K562 (cell line): ENCODE measurements at regions not wholly inside any gene's neighbourhood (a gene's known extent, or its start where the extent isn't known, plus 50 kb on each side); places are given as distances from the start of the nearest gene placed in this dataset.

Experiments
- ATAC-seq: fragments of 200-7000 bp; cut with Tn5 transposase; 3 replicates; pipeline ENCODE4 v1.9.1; 2020; ENCODE audit warnings: moderate library complexity
- BruUV-seq: library from RNA; stranded (reverse); fragments of 400-500 nt; replicated peaks from 2 replicates; lab custom pipeline; 2021; lab: Mats Ljungman, UMichigan
- CTCF ChIA-PET: fragments of 300-600 bp; formaldehyde crosslinking; extraction: SDS; loops from one replicate; lab custom pipeline; 2021; ENCODE audit warnings: low intra/inter-chr PET ratio; lab: Yijun Ruan, JAX
- POLR2A ChIA-PET: fragments of 300-600, 350-650 bp; sonication (Branson Sonifier 250); formaldehyde crosslinking; extraction: SDS; loops from one replicate; lab custom pipeline; 2021; ENCODE audit warnings: antibody characterized with exemption, inconsistent platforms; lab: Yijun Ruan, JAX
- DNase-seq, 4 experiments: peaks; one replicate each; pipeline versions ENCODE4 v3.0.0 to v3.0.0-alpha.2; 2011 to 2018; ENCODE audit warnings: low spot score in 3 of 4, mixed read lengths in 3 of 4; ENCODE audit errors: extremely low read depth in 1 of 4
- FAIRE-seq: peaks from 2 replicates; lab custom pipeline; 2011; peaks lifted over from hg19 to GRCh38; lab: Jason Lieb, UNC
- H2AFZ ChIP-seq: 2 replicates; pipeline ENCODE4 v1.6.0; 2011; ENCODE audit warnings: low read depth, low read length, control low read depth, inconsistent platforms
- H3K27ac ChIP-seq: fragments of 200-600 bp; 3 replicates; pipeline ENCODE4 v1.8.0; 2011; ENCODE audit warnings: low read depth, mild to moderate bottlenecking, control low read depth, inconsistent platforms, low read length, moderate library complexity, mixed read lengths; ENCODE audit errors: extremely low read depth
- H3K27me3 ChIP-seq, 2 experiments: fragments of 300-600 bp in 1 of 2; 2 replicates in 1 of 2; 3 replicates in 1 of 2; pipeline versions ENCODE4 v1.6.0 to v1.8.0; 2011; ENCODE audit warnings: inconsistent platforms in 2 of 2, low read length in 2 of 2, mild to moderate bottlenecking in 1 of 2, mixed read lengths in 1 of 2, moderate library complexity in 1 of 2; ENCODE audit not compliant: control insufficient read depth in 2 of 2, insufficient read depth in 2 of 2
- H3K36me3 ChIP-seq: fragments of 300-600 bp; 3 replicates; pipeline ENCODE4 v1.8.0; 2011; ENCODE audit warnings: mild to moderate bottlenecking, low read length, inconsistent platforms; ENCODE audit not compliant: control insufficient read depth, insufficient read depth
- H3K4me1 ChIP-seq, 2 experiments: fragments of 200-600 bp in 1 of 2; replicated peaks in 1 of 2; 2 replicates in 1 of 2; 3 replicates in 1 of 2; pipeline versions ENCODE4 v1.5.1 to v1.8.0; 2011; ENCODE audit warnings: inconsistent platforms in 2 of 2, low read length in 2 of 2, mild to moderate bottlenecking in 1 of 2, mixed read lengths in 1 of 2, moderate library complexity in 1 of 2; ENCODE audit not compliant: control insufficient read depth in 2 of 2, insufficient read depth in 2 of 2
- H3K4me2 ChIP-seq: 2 replicates; pipeline ENCODE4 v1.6.1; 2011; ENCODE audit warnings: low read length, control low read depth, inconsistent platforms, mixed read lengths; ENCODE audit not compliant: insufficient read depth
- H3K4me3 ChIP-seq: fragments of 200-600 bp; sonication (generic), shearing (Covaris generic); 2 replicates; pipeline ENCODE4 v1.5.1; 2016; ENCODE audit warnings: control low read depth, inconsistent platforms
- H3K79me2 ChIP-seq: fragments of 200-600 bp; 3 replicates; pipeline ENCODE4 v1.8.0; 2011; ENCODE audit warnings: low read length, inconsistent platforms; ENCODE audit not compliant: control insufficient read depth, insufficient read depth
- H3K9ac ChIP-seq, 2 experiments: 2 replicates each; pipeline versions ENCODE4 v1.6.0 to v1.6.1; 2011; ENCODE audit warnings: low read depth in 2 of 2, low read length in 2 of 2, control low read depth in 1 of 2, inconsistent platforms in 1 of 2, mild to moderate bottlenecking in 1 of 2, mixed read lengths in 1 of 2; ENCODE audit not compliant: insufficient read depth in 1 of 2
- H3K9me1 ChIP-seq: one replicate; pipeline ENCODE4 v1.6.0; 2011; ENCODE audit warnings: inconsistent platforms, mild to moderate bottlenecking, low read length, moderate library complexity; ENCODE audit not compliant: control insufficient read depth, insufficient read depth
- H3K9me3 ChIP-seq: replicated peaks from 2 replicates; pipeline ENCODE4 v1.5.1; 2011; ENCODE audit warnings: low read depth, low read length, inconsistent platforms; ENCODE audit not compliant: control insufficient read depth, insufficient read depth
- H4K20me1 ChIP-seq: replicated peaks from 2 replicates; pipeline ENCODE4 v1.6.1; 2011; ENCODE audit warnings: low read length, inconsistent platforms, mixed read lengths; ENCODE audit not compliant: control insufficient read depth, insufficient read depth
- ARNT ChIP-seq, 2 experiments: fragments of 450-650 bp; IDR thresholded peaks; 2 replicates each; pipeline ENCODE4 v1.6.1; 2016; ENCODE audit warnings: mild to moderate bottlenecking in 1 of 2
- HMGN3 ChIP-seq: IDR thresholded peaks from 2 replicates; pipeline ENCODE4 v1.6.1; 2011; ENCODE audit warnings: borderline replicate concordance, low read depth, mild to moderate bottlenecking, mixed read lengths, low read length; ENCODE audit not compliant: insufficient read length; ENCODE audit errors: extremely low read depth
- IRF2 ChIP-seq: sonication (generic); formaldehyde crosslinking; IDR thresholded peaks from 2 replicates; pipeline ENCODE4 v1.8.1; 2022; ENCODE audit warnings: mild to moderate bottlenecking, missing genetic modification reagents
- NFIC ChIP-seq: fragments of 450-650 bp; IDR thresholded peaks from 2 replicates; pipeline ENCODE4 v1.6.1; 2017; ENCODE audit warnings: mild to moderate bottlenecking, inconsistent platforms
- YY1 ChIP-seq, 3 experiments: IDR thresholded peaks; 2 replicates each; pipeline ENCODE4 v1.6.1; 2011; ENCODE audit warnings: low read length in 2 of 3, mild to moderate bottlenecking in 2 of 3, moderate library complexity in 2 of 3, borderline replicate concordance in 1 of 3, control low read depth in 1 of 3, low read depth in 1 of 3; ENCODE audit not compliant: insufficient read depth in 3 of 3, insufficient replicate concordance in 2 of 3, control insufficient read depth in 1 of 3, insufficient read length in 1 of 3; ENCODE audit errors: extremely low read depth in 1 of 3
- ZBTB17 ChIP-seq: fragments of 450-650 bp; formaldehyde crosslinking; IDR thresholded peaks from 2 replicates; pipeline ENCODE4 v1.4.0; 2020; ENCODE audit warnings: mild to moderate bottlenecking
- ZNF197 ChIP-seq: fragments of 200-800 bp; sonication (Bioruptor generic); IDR thresholded peaks from 2 replicates; pipeline ENCODE4 v1.6.1; 2016; ENCODE audit warnings: low read depth, missing genetic modification characterization, missing compliant biosample characterization
- ZNF507 ChIP-seq: conservative IDR thresholded peaks from 2 replicates; pipeline ENCODE4 v1.6.1; 2017; ENCODE audit warnings: missing genetic modification characterization, missing compliant biosample characterization
- WGBS: fragments of 100-300 bp; shearing (Covaris generic); methylation state at CpG from one replicate; pipeline ENCODE4 v1.1.6; 2016; ENCODE audit warnings: low coverage, mixed read lengths; ENCODE audit not compliant: insufficient coverage; ENCODE audit errors: missing lambda C conversion rate; 5-methylcytosine and 5-hydroxymethylcytosine counted together
- in situ Hi-C: fragments of 300-500 bp; cut with MboI; formaldehyde crosslinking; loops from 4 replicates; pipeline ENCODE4 v1.15.0; 2018; ENCODE audit warnings: inconsistent platforms, mixed read lengths
- intact Hi-C: fragments of 100-400 bp; cut with micrococcal nuclease; formaldehyde crosslinking; loops from 2 replicates; pipeline ENCODE4 v1.14.2; 2022
- TF ChIP-seq, protein P1 (sequence below): fragments of 250-450 bp; sonication (Bioruptor Pico); IDR thresholded peaks from 2 replicates; pipeline ENCODE4 v1.4.0; 2020
- TF ChIP-seq, protein P2 (sequence below): fragments of 450-650 bp; conservative IDR thresholded peaks from 2 replicates; pipeline ENCODE4 v1.6.1; 2016; ENCODE audit warnings: missing genetic modification characterization, low read depth, mild to moderate bottlenecking, missing compliant biosample characterization, moderate library complexity
- TF ChIP-seq, protein P3 (sequence below): fragments of 250-450 bp; sonication (Bioruptor Pico); IDR thresholded peaks from 2 replicates; pipeline ENCODE4 v1.8.0; 2021; ENCODE audit warnings: borderline replicate concordance, mild to moderate bottlenecking, moderate library complexity; ENCODE audit not compliant: poor library complexity, severe bottlenecking

DNA sequence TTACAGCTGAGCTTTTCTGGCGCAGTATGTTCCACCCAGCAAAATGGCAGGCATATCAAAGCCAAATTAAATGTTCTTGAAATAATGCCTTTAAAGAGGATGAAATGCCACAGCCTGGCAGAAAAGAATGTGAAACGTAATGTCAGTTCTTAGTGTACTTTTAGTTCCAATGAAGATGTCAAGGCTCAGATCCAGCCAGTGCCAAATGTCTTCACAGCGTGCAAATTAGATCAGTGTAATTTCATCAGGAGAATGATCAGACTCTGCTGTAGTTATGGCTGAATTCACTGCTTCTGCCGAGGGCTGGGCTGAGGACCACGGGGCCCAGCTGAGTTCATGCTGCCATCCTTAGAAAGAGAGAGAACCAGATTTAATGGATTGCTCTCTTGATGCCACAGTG, 78.7 kb upstream of the ITGA4 start:
- FAIRE-seq = no peak
- H3K9me1 ChIP-seq = no peaks in the 10 kb centered on the region
- no peaks in the 10 kb centered on the region for H4K20me1 ChIP-seq
- no peaks in the 10 kb centered on the region for H3K4me1 ChIP-seq
- H3K9me3 ChIP-seq = no peaks in the 10 kb centered on the region
- BruUV-seq = no TSS peak
- CTCF ChIA-PET = no interaction called here
- in situ Hi-C loops = no loop called here
- no peaks in the 10 kb centered on the region for H3K27me3 ChIP-seq
- intact Hi-C loops = no loop called here
- H2AFZ ChIP-seq = no peak overlapping the region
- H3K36me3 ChIP-seq = no peaks in the 10 kb centered on the region
- no peak for ATAC-seq
- no peak for DNase-seq
- POLR2A ChIA-PET = no interaction called here
- H3K4me3 ChIP-seq = no peak overlapping the region
- H3K9ac ChIP-seq = no peak overlapping the region
- 1% methylated on average over 5 of the region's 5 CpGs for WGBS
- TF ChIP-seq, protein P1, sequence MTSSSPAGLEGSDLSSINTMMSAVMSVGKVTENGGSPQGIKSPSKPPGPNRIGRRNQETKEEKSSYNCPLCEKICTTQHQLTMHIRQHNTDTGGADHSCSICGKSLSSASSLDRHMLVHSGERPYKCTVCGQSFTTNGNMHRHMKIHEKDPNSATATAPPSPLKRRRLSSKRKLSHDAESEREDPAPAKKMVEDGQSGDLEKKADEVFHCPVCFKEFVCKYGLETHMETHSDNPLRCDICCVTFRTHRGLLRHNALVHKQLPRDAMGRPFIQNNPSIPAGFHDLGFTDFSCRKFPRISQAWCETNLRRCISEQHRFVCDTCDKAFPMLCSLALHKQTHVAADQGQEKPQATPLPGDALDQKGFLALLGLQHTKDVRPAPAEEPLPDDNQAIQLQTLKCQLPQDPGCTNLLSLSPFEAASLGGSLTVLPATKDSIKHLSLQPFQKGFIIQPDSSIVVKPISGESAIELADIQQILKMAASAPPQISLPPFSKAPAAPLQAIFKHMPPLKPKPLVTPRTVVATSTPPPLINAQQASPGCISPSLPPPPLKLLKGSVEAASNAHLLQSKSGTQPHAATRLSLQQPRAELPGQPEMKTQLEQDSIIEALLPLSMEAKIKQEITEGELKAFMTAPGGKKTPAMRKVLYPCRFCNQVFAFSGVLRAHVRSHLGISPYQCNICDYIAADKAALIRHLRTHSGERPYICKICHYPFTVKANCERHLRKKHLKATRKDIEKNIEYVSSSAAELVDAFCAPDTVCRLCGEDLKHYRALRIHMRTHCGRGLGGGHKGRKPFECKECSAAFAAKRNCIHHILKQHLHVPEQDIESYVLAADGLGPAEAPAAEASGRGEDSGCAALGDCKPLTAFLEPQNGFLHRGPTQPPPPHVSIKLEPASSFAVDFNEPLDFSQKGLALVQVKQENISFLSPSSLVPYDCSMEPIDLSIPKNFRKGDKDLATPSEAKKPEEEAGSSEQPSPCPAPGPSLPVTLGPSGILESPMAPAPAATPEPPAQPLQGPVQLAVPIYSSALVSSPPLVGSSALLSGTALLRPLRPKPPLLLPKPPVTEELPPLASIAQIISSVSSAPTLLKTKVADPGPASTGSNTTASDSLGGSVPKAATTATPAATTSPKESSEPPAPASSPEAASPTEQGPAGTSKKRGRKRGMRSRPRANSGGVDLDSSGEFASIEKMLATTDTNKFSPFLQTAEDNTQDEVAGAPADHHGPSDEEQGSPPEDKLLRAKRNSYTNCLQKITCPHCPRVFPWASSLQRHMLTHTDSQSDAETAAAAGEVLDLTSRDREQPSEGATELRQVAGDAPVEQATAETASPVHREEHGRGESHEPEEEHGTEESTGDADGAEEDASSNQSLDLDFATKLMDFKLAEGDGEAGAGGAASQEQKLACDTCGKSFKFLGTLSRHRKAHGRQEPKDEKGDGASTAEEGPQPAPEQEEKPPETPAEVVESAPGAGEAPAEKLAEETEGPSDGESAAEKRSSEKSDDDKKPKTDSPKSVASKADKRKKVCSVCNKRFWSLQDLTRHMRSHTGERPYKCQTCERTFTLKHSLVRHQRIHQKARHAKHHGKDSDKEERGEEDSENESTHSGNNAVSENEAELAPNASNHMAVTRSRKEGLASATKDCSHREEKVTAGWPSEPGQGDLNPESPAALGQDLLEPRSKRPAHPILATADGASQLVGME = no peak
- TF ChIP-seq ZNF507 (tag) (no peak), ZNF197 (CRISPR knock-in tag) (no peak), ARNT (IDR thresholded peaks at IDR 0.05) (no peak), NFIC (no peak), HMGN3 (no peak), IRF2 (CRISPR knock-in tag) (no peak), YY1 (IDR thresholded peaks at IDR 0.05; ENCODE audit: borderline replicate concordance in 1 of 3, control insufficient read depth in 1 of 3, extremely low read depth in 1 of 3, insufficient read depth in 3 of 3, insufficient read length in 1 of 3, insufficient replicate concordance in 2 of 3, low read depth in 1 of 3, low read length in 2 of 3) (no peak), ZBTB17 (CRISPR knock-in tag) (no peak)
- TF ChIP-seq, protein P2, sequence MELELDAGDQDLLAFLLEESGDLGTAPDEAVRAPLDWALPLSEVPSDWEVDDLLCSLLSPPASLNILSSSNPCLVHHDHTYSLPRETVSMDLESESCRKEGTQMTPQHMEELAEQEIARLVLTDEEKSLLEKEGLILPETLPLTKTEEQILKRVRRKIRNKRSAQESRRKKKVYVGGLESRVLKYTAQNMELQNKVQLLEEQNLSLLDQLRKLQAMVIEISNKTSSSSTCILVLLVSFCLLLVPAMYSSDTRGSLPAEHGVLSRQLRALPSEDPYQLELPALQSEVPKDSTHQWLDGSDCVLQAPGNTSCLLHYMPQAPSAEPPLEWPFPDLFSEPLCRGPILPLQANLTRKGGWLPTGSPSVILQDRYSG (tag) = no peak
- TF ChIP-seq, protein P3, sequence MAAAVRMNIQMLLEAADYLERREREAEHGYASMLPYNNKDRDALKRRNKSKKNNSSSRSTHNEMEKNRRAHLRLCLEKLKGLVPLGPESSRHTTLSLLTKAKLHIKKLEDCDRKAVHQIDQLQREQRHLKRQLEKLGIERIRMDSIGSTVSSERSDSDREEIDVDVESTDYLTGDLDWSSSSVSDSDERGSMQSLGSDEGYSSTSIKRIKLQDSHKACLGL (CRISPR knock-in tag) = no peak
- H3K4me2 ChIP-seq = no peak overlapping the region
- no peaks in the 10 kb centered on the region for H3K79me2 ChIP-seq
- H3K27ac ChIP-seq = no peak overlapping the region
